ENCODE measurements at regions not wholly inside any gene's neighbourhood (a gene's known extent, or its start where the extent isn't known, plus 50 kb on each side); places are given as distances from the start of the nearest gene placed in this dataset.

DNA sequence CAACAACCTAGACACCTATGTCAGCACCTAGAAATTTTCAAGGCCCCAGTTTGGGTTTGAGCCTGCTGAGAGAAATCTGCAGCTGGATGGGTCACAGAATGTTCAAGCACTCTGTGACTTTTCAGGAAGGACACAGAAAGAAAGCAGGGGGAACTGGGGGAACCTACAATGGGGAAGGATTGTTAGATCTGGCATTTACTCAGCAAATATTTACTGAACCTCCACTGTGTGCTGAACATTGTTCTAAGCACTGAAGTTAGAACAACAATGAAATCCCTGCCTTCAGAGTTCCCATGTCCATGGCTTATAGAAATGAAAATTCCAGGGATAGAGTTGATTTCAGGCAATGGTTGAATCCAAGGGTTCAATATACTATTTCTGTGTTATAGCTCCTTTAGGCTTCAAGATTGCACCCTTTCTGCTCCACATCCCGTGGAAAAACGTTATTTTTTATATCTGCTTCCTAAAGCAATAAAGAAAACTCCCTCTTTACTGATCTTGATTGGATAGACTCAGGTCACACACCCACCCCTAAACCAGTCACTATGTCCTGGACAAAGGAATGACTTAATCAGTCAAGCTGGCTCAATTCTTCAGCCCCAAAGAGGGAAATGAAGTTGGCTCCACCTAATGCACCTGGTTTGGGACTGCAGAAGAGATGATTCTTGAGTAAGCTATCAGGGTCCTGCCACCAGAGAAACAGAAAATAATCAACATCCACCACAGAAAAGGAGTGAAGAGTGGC lies 95.1 kb downstream of the OR5AK2 start:
- H2BK12ac ChIP-seq (ENCODE audit: low read depth, low read length), result no peak overlapping the region
- H3K23ac ChIP-seq (ENCODE audit: insufficient read length), result no peak overlapping the region
- no peaks in the 10 kb centered on the region for H4K20me1 ChIP-seq (replicated peaks in 1 of 2; ENCODE audit: control insufficient read depth in 1 of 2, insufficient read depth in 2 of 2, low read length in 2 of 2)
- no peak overlapping the region for H2AK5ac ChIP-seq (ENCODE audit: low read depth, low read length)
- no peak overlapping the region for H4K8ac ChIP-seq (ENCODE audit: extremely low read depth, insufficient read depth, low read length)
- no peak overlapping the region for H3K27ac ChIP-seq (ENCODE audit: low read depth, low read length)
- FAIRE-seq (no peak), DNase-seq (ENCODE audit: low read depth in 1 of 2, low spot score in 2 of 2) (no peak)
- H3K4ac ChIP-seq (replicated peaks; ENCODE audit: insufficient read length, low read depth, low read length), result no peak overlapping the region
- H4K5ac ChIP-seq (ENCODE audit: insufficient read length, low read depth, low read length), result no peak overlapping the region
- no peaks in the 10 kb centered on the region for H3K36me3 ChIP-seq (ENCODE audit: control insufficient read depth in 2 of 4, insufficient read depth in 4 of 4, low read length in 3 of 4)
- ChIA-PET POLR2A (ENCODE audit: partially characterized antibody) (no interaction called here), CTCF (ENCODE audit: partially characterized antibody) (interaction anchor here (0.8 to 1.8 kb wide), 4 partner anchors 11 to 243 kb away, joined by 3 to 4 read pairs (median 3); no protein-coding TSS in a partner anchor)
- H3K18ac ChIP-seq (ENCODE audit: extremely low read depth, low read length), result no peak overlapping the region
- H3K4me1 ChIP-seq (replicated peaks in 1 of 4; ENCODE audit: control insufficient read depth in 3 of 4, insufficient read depth in 4 of 4, low read length in 3 of 4), result no peaks in the 10 kb centered on the region
- H3K14ac ChIP-seq (ENCODE audit: insufficient read length), result no peak overlapping the region
- H3K27me3 ChIP-seq (replicated peaks in 1 of 4; ENCODE audit: control insufficient read depth in 3 of 4, extremely low read depth in 1 of 4, insufficient read depth in 3 of 4, low read length in 3 of 4), result no peaks in the 10 kb centered on the region
- no peak overlapping the region for H2BK15ac ChIP-seq (ENCODE audit: low read length)
- H2BK120ac ChIP-seq (replicated peaks; ENCODE audit: low read depth, low read length), result no peak overlapping the region
- no peak overlapping the region for H3K9ac ChIP-seq (replicated peaks in 1 of 4; ENCODE audit: extremely low read depth in 1 of 4, low read depth in 3 of 4, low read length in 3 of 4)
- H2BK20ac ChIP-seq (ENCODE audit: low read length), result no peak overlapping the region
- no peak overlapping the region for H3K56ac ChIP-seq (replicated peaks; ENCODE audit: insufficient read length, low read depth, low read length)
- H4K91ac ChIP-seq (replicated peaks; ENCODE audit: insufficient read length, low read length), result no peak overlapping the region
- H3K79me1 ChIP-seq (ENCODE audit: low read depth, low read length), result no peaks in the 10 kb centered on the region
- H3K79me2 ChIP-seq (ENCODE audit: control insufficient read depth in 1 of 2, insufficient read depth in 2 of 2, low read length in 2 of 2), result no peaks in the 10 kb centered on the region
- no peak overlapping the region for H2AFZ ChIP-seq (ENCODE audit: low read length)
- no peak overlapping the region for H2BK5ac ChIP-seq (ENCODE audit: low read depth, low read length)
- no peaks in the 10 kb centered on the region for H3K9me3 ChIP-seq (ENCODE audit: insufficient read depth in 2 of 2, low read depth in 1 of 2, low read length in 1 of 2)
- no peak overlapping the region for H3K4me3 ChIP-seq (ENCODE audit: extremely low read depth in 1 of 4, insufficient read depth in 2 of 4, low read depth in 3 of 4, low read length in 4 of 4)
- H3K23me2 ChIP-seq (ENCODE audit: low read depth, low read length), result no peaks in the 10 kb centered on the region
- no peak overlapping the region for H3K4me2 ChIP-seq (ENCODE audit: insufficient read depth in 1 of 2, low read depth in 2 of 2, low read length in 2 of 2)
- 79% methylated on average over 2 of the region's 2 CpGs; no CpG with 5 or more reads in 1 of the 2 experiments for WGBS, 2 experiments (ENCODE audit: extremely low coverage in 1 of 2, insufficient coverage in 1 of 2, insufficient read length in 1 of 2, insufficient replicate concordance in 2 of 2, low coverage in 1 of 2, low lambda C conversion rate in 2 of 2, missing lambda C conversion rate in 1 of 2)
- no peak for TF ChIP-seq CBX8 (IDR thresholded peaks at IDR 0.05; ENCODE audit: borderline replicate concordance, low read depth, low read length)
- TF ChIP-seq POU5F1 (IDR thresholded peaks at IDR 0.05; ENCODE audit: low read depth, low read length), result no peak
- TF ChIP-seq SAP30 (IDR thresholded peaks at IDR 0.05; ENCODE audit: insufficient read depth, insufficient replicate concordance, low read length), result no peak
- no peak for TF ChIP-seq HDAC6 (IDR thresholded peaks at IDR 0.05; ENCODE audit: low read depth, low read length)
- no peak for TF ChIP-seq NRF1 (IDR thresholded peaks at IDR 0.05; ENCODE audit: low read depth, low read length)
- TF ChIP-seq, protein P1, sequence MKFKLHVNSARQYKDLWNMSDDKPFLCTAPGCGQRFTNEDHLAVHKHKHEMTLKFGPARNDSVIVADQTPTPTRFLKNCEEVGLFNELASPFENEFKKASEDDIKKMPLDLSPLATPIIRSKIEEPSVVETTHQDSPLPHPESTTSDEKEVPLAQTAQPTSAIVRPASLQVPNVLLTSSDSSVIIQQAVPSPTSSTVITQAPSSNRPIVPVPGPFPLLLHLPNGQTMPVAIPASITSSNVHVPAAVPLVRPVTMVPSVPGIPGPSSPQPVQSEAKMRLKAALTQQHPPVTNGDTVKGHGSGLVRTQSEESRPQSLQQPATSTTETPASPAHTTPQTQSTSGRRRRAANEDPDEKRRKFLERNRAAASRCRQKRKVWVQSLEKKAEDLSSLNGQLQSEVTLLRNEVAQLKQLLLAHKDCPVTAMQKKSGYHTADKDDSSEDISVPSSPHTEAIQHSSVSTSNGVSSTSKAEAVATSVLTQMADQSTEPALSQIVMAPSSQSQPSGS (IDR thresholded peaks at IDR 0.05; ENCODE audit: low read length), result no peak
- no peak for TF ChIP-seq KDM1A (IDR thresholded peaks at IDR 0.05; ENCODE audit: borderline replicate concordance, low read length)
- TF ChIP-seq SIRT6 (IDR thresholded peaks at IDR 0.05; ENCODE audit: low read length), result no peak
- TF ChIP-seq JUND (IDR thresholded peaks at IDR 0.05; ENCODE audit: low read length), result no peak
